ENCODE measurements at regions not wholly inside any gene's neighbourhood (a gene's known extent, or its start where the extent isn't known, plus 50 kb on each side); places are given as distances from the start of the nearest gene placed in this dataset.

GRCh38 chr13:58181111-58181510 lies 549.6 kb downstream of the PCDH17 start:
- TF ChIP-seq POLR2A (IDR thresholded peaks at IDR 0.05) (no peak), POLR2AphosphoS5 (IDR thresholded peaks at IDR 0.05) (no peak)

Data from upper lobe of left lung (tissue), 4 donors.